Esophagus muscularis mucosa (tissue), 4 donors: ENCODE measurements at regions not wholly inside any gene's neighbourhood (a gene's known extent, or its start where the extent isn't known, plus 50 kb on each side); places are given as distances from the start of the nearest gene placed in this dataset.

Experiments used
- EP300 ChIP-seq: sonication (generic); formaldehyde crosslinking; IDR thresholded peaks from one replicate; pipeline ENCODE4 v1.6.1; 2017; ENCODE audit warnings: antibody characterized with exemption
- POLR2A ChIP-seq: fragments of 450-650 bp; IDR thresholded peaks from one replicate; pipeline ENCODE4 v1.6.1; 2017; ENCODE audit warnings: antibody characterized with exemption, moderate library complexity, mild to moderate bottlenecking, low read depth
- POLR2AphosphoS5 ChIP-seq, 2 donors: sonication (generic); formaldehyde crosslinking; IDR thresholded peaks; one replicate each; pipeline ENCODE4 v1.6.1; 2017; ENCODE audit warnings: antibody characterized with exemption in 2 of 2
- TF ChIP-seq, protein P1 (sequence below), 3 experiments: fragments of 200-600 bp in 2 of 3; fragments of 450-650 bp in 1 of 3; sonication (generic) in 2 of 3; IDR thresholded peaks; one replicate each; pipeline ENCODE4 v1.5.1; 2017 to 2019; ENCODE audit warnings: antibody characterized with exemption in 3 of 3, mild to moderate bottlenecking in 2 of 3, moderate library complexity in 1 of 3

- TF ChIP-seq, protein P1, sequence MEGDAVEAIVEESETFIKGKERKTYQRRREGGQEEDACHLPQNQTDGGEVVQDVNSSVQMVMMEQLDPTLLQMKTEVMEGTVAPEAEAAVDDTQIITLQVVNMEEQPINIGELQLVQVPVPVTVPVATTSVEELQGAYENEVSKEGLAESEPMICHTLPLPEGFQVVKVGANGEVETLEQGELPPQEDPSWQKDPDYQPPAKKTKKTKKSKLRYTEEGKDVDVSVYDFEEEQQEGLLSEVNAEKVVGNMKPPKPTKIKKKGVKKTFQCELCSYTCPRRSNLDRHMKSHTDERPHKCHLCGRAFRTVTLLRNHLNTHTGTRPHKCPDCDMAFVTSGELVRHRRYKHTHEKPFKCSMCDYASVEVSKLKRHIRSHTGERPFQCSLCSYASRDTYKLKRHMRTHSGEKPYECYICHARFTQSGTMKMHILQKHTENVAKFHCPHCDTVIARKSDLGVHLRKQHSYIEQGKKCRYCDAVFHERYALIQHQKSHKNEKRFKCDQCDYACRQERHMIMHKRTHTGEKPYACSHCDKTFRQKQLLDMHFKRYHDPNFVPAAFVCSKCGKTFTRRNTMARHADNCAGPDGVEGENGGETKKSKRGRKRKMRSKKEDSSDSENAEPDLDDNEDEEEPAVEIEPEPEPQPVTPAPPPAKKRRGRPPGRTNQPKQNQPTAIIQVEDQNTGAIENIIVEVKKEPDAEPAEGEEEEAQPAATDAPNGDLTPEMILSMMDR (IDR thresholded peaks at IDR 0.05), result no peak
- TF ChIP-seq POLR2A, result no peak
- no peak for TF ChIP-seq POLR2AphosphoS5 (IDR thresholded peaks at IDR 0.05)
- TF ChIP-seq EP300, result no peak
These were observed 236.6 kb downstream of the PTH2R start for GRCh38 chr2:208643145-208643544.
